ENCODE measurements at regions not wholly inside any gene's neighbourhood (a gene's known extent, or its start where the extent isn't known, plus 50 kb on each side); places are given as distances from the start of the nearest gene placed in this dataset.

DNA sequence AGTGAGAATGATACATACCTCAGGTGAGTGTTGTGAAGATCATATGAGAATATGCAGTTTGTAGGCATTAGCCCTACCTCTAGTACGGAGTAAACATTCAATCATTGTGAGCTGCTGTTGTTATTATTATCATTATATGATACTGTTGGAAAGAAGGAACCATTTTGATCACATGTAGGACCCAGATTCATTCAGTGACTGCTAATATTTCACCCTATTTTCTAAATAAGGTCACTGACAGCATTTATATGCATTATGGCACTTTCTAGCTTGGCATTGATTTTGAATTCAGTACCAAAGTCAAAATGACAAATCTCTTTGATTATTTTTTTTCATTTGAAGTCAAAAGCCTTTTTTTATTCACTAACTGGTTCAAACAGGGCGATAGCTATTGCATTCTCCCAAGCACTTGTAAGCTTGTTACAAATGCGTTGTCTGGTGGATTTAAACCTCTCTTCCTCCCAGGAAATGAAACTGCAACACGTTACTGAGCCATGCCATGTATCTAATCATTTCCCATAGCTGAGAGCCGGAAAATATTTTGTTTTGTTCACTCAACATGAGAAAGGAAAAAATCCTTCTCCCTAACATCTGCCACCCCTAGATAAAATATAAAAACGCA lies 320.8 kb upstream of the SGCD start:
- TF ChIP-seq, protein P1, sequence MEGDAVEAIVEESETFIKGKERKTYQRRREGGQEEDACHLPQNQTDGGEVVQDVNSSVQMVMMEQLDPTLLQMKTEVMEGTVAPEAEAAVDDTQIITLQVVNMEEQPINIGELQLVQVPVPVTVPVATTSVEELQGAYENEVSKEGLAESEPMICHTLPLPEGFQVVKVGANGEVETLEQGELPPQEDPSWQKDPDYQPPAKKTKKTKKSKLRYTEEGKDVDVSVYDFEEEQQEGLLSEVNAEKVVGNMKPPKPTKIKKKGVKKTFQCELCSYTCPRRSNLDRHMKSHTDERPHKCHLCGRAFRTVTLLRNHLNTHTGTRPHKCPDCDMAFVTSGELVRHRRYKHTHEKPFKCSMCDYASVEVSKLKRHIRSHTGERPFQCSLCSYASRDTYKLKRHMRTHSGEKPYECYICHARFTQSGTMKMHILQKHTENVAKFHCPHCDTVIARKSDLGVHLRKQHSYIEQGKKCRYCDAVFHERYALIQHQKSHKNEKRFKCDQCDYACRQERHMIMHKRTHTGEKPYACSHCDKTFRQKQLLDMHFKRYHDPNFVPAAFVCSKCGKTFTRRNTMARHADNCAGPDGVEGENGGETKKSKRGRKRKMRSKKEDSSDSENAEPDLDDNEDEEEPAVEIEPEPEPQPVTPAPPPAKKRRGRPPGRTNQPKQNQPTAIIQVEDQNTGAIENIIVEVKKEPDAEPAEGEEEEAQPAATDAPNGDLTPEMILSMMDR (IDR thresholded peaks at IDR 0.05; ENCODE audit: insufficient read depth, low read depth, low read length), result no peak
- TF ChIP-seq EZH2 (IDR thresholded peaks at IDR 0.05; ENCODE audit: insufficient read depth, low read length), result no peak

Measured in astrocyte (in vitro differentiated cells and primary cell).